Left lung (tissue), 4 donors: ENCODE measurements at regions not wholly inside any gene's neighbourhood (a gene's known extent, or its start where the extent isn't known, plus 50 kb on each side); places are given as distances from the start of the nearest gene placed in this dataset.

ENCODE experiments used
- ATAC-seq: fragments of 200-7000 bp; cut with Tn5 transposase; one replicate; pipeline ENCODE4 v1.9.1; 2020; ENCODE audit warnings: moderate library complexity
- DNase-seq, 4 donors: peaks; one replicate each; pipeline ENCODE4 v3.0.0-alpha.2; 2013 to 2020
- H3K27ac ChIP-seq, 2 donors: fragments of 200-600 bp; sonication (generic) in 1 of 2; one replicate each; pipeline versions ENCODE4 v1.5.0 to v1.8.0; 2020 to 2021
- H3K27me3 ChIP-seq, 2 donors: fragments of 200-600 bp; sonication (generic) in 1 of 2; one replicate each; pipeline versions ENCODE4 v1.5.0 to v1.8.0; 2020 to 2021
- H3K36me3 ChIP-seq, 2 donors: fragments of 200-600 bp; sonication (generic) in 1 of 2; one replicate each; pipeline versions ENCODE4 v1.5.0 to v1.8.0; 2020 to 2021
- H3K4me1 ChIP-seq, 2 donors: fragments of 200-600 bp; one replicate each; pipeline ENCODE4 v1.8.0; 2021
- H3K4me3 ChIP-seq, 2 donors: fragments of 200-600 bp; sonication (generic) in 1 of 2; one replicate each; pipeline versions ENCODE4 v1.5.0 to v1.8.0; 2020 to 2021; ENCODE audit warnings: mild to moderate bottlenecking in 1 of 2
- H3K9me3 ChIP-seq, 2 donors: fragments of 200-600 bp; sonication (generic) in 1 of 2; one replicate each; pipeline versions ENCODE4 v1.5.0 to v1.8.0; 2020 to 2021
- CTCF ChIP-seq, 2 donors: fragments of 200-600 bp; sonication (generic) in 1 of 2; IDR thresholded peaks; one replicate each; pipeline versions ENCODE4 v1.5.0 to v1.8.0; 2021; ENCODE audit warnings: antibody characterized with exemption in 2 of 2
- intact Hi-C, 2 donors: fragments of 100-400 bp; cut with DNase I; formaldehyde crosslinking; loops; one replicate each; pipeline versions ENCODE4 v1.11.2 to v1.14.2; 2022
- donor health status: DM: no; HTN: yes; CAD: no.
- donor health status: DM: no; HTN: no; CAD: no.

DNA sequence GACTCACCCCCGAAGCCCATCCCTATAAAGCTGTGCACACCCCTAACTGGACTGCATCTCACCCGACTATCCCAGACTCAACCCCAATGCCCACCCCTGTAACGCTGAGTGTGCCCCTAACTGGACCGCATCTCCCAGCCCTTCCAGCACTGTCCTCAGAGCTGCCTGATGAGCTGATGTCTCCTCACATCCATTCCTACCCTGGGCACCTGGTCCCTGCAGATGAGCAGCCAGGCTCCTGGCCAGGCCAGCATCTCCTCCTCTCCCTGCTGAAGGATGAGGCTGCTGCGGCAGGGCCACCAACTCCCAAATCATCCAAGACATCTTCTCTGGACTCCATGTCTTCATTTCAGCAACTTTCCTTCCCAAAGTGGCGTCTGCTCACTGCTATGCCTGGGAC is 332.1 kb downstream of the CTTN start:
- ATAC-seq = no peak
- Histone ChIP-seq H3K27ac (no peak overlapping the region), H3K9me3 (no peaks in the 10 kb centered on the region), H3K27me3 (peaks cover 0 to 3% of the 10 kb centered on the region in 2 donors), H3K36me3 (no peaks in the 10 kb centered on the region), H3K4me3 (no peak overlapping the region), H3K4me1 (no peaks in the 10 kb centered on the region)
- DNase-seq = no peak
- TF ChIP-seq CTCF (IDR thresholded peaks at IDR 0.05) = no peak
- intact Hi-C loops = no loop called here

DNA sequence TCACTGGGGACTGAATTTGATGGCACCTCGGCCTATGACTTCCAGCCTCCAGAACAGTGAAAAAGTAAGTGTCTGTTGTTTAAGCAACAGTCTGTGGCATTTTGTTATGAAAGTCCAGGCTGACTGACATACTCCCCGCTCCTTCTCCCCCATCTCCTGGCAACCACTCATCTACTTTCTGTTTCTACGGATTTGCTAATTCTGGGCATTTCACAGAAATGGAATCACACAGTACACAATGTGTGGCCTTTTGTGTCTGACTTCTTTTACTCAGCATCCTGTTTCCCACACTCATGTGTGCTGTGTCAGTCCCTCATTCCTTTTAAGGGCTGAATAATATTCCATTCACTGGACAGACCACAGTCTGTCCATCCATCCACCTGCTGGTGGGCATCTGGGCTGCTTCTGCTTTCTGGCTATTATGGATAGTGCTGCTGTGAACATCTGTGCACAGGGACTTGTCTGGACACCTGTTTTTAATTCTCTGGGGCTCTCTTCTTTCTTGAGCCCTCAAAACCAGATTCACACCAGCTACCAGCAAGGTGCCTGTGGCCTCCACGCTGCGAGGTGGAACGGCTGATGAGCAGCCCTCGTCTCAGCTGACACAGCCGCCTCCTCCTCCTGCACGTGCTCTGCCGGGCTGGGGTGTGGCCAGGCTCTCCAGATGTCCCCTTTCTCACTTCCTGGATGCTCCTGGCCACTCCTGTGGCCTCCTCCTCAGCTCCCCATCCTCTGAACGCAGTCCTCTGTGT is 333.1 kb downstream of the CTTN start:
- H3K27me3 ChIP-seq = no peaks in the 10 kb centered on the region
- H3K36me3 ChIP-seq = no peaks in the 10 kb centered on the region
- H3K9me3 ChIP-seq = no peaks in the 10 kb centered on the region
- H3K4me3 ChIP-seq = no peak overlapping the region
- no peak for TF ChIP-seq CTCF (IDR thresholded peaks at IDR 0.05)
- H3K4me1 ChIP-seq = no peaks in the 10 kb centered on the region
- H3K27ac ChIP-seq = no peak overlapping the region
- DNase-seq = no peak
- intact Hi-C loops = no loop called here
- no peak for ATAC-seq

DNA sequence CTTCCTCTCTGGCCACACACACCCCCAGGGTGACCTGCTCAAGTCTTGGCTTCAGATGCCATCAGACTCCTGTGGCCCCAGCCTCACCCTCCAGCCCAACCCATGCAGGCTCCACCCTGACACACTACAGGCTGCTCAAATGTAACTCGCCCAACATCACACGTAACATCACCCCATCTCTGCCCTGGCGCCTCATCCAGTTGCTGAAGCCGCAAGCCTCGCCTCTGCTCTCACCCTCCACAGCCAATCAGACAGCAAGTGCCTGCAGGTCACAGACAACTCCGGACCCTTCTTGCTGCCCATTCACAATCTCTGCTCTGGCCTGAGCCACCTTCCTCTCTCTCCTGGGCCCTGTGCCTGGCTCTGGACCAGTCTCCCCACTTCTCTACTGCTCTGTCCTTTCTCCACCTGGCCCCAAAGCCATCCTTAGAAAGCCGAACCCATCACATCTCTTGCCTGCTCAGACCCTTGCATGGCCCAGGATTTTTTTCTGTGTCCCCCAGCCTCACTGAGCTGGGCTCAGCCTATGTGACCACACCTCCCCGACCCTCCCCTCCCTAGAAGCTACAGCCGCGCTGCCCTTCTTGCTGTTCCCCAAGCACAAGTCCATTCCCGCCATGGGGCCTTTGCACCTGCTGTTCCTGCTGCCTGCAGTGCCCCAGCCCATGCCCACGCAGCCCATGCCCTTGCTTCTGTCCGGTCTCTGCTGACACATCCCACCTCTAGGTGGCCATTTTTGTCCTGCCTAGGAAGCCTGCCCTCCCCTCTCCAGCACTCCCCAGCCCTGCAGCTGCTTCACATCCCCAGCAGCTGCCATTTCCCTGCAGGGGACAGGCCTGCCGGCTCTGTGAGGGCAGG is 333.9 kb downstream of the CTTN start:
- no peak for ATAC-seq
- intact Hi-C loops = no loop called here

GRCh38 chr11:70732881-70733196 is 334.5 kb downstream of the CTTN start:
- Histone ChIP-seq H3K27ac (no peak overlapping the region), H3K4me1 (no peaks in the 10 kb centered on the region), H3K36me3 (no peaks in the 10 kb centered on the region), H3K9me3 (no peaks in the 10 kb centered on the region), H3K27me3 (no peaks in the 10 kb centered on the region), H3K4me3 (no peak overlapping the region)
- ATAC-seq (no peak), DNase-seq (no peak)
- no peak for TF ChIP-seq CTCF (IDR thresholded peaks at IDR 0.05)
- intact Hi-C loops = no loop called here

More for the DNA sequence above, 333.9 kb downstream of the CTTN start:
- no peak for TF ChIP-seq CTCF (IDR thresholded peaks at IDR 0.05)
- no peaks in the 10 kb centered on the region for H3K36me3 ChIP-seq
- H3K4me1 ChIP-seq = no peaks in the 10 kb centered on the region
- H3K27ac ChIP-seq = no peak overlapping the region
- no peaks in the 10 kb centered on the region for H3K27me3 ChIP-seq
- H3K9me3 ChIP-seq = no peaks in the 10 kb centered on the region
- DNase-seq = no peak
- H3K4me3 ChIP-seq = no peak overlapping the region
